HuH-7 (cell line): ENCODE measurements at regions not wholly inside any gene's neighbourhood (a gene's known extent, or its start where the extent isn't known, plus 50 kb on each side); places are given as distances from the start of the nearest gene placed in this dataset.

Experiments used
- DNase-seq: peaks from one replicate; pipeline ENCODE4 v3.0.0; 2011; ENCODE audit warnings: low spot score

DNA sequence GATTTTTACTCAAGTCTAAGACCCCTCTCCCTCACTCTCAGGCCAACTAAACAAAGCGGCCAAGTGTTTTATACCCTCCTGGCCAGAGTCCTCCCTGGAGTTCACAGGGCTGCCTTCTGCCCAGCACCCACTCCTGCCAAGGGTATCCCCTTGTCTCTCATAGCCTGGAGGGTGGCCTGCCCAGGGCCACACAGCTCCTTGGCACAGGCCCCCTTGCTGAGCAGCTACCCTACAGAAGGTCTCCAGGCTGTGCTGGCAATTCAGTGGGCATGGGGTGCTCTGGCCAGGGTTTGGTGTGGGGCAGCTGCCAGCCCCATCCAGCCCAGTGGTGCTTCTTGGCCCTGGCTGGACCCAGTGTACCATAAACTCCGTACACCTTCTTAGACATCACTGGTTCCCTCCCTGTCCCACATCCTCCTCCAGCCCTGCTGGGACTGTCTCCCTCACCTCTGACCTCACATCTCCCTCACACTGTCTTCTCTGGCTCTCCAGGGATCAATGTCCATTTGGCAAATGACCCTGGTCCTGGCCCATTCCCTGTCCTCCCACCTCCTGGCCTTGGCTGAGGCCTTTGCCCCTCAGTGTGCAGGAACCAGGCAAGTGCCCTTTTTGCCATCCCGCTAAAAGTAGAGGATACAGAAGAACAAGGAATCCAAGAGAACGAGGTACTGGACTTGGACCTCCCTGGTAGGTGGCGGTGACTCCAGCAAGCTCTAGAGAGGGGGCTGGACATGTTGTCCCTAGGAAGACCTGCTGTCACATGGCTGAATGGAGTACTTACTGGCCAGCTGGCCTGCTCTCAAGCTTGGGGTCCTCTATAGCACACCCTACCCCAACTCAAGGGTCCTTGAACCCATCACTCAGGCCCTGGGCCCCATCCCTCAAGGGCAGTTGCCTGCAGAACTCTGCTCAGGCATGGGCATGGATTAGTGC, 50.0 kb upstream of the TRPM1 start:
- DNase-seq, result no peak

DNA sequence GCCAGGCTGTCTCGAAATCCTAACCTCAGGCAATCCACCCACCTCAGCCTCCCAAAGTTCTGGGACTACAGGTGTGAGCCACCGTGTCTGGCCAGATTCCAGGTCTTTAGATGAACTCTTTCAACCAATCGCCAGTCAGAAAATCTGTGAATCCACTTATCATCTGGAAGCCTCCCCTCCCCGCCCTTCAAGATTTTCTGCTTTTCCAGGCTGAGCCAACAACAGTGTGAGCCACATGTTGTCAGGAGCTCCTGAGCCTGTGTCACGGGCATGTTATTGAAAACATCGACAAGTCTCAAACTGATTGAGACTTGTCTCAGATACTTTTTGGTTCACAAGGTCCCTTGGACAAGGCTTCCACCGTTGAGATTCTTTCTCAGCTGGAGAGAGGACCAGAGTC, 52.0 kb upstream of the TRPM1 start:
- no peak for DNase-seq

DNA sequence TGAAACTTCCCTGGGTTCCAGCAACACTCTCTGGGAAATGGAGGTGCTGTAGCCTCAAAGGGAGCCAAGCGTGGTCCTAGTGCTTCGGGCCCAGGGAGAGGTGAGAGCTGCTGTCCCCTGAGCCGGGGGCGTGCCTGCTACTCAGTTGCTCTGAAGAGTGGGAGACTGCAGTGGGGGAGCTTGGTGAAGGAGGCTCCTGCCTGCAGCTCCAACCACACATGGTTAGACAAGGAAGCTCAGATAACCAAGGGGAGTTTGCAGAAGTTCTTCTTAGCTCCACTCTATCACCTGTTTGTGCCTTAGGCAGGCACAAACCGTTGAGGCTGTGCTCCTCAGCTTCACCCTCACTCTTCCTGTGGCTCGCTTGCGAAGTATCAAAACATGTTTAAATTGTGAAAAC, 53.6 kb upstream of the TRPM1 start:
- no peak for DNase-seq

DNA sequence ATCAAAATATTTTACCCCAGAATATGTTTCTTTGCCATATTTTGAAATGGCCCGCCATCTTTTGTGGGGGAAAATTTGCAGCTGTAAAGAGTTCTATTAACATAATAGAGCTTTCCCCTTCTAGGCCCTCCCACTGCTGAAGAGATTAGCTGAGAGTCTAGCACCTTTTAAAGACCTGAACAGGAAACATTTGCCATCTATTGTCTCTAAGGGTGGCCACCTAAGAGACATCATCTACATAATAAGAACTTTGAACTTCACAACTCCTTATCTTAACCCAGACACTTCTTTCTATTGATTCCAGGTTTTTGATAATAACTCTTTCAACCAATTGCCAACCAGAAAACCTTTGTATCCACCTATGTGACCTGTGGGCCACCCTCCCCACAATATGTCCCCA, 54.7 kb upstream of the TRPM1 start:
- DNase-seq, result no peak

DNA sequence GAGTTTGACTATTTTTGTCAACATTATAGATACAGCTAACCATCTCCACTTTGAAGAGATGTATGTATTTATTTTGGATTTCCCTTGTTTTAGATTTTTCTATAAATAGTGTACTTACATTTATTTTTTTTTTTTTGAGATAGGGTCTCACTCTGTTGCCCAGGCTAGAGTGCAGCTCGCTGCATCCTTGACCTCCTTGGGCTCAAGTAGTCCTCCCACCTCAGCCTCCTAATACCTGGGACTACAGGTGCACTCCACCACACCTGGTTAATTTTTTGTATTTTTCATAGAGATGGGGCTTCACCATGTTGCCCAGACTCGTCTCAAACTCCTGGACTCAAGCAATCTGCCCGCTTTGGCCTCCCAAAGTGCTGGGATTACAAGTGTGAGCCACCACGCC, 55.3 kb upstream of the TRPM1 start:
- DNase-seq, result no peak

DNA sequence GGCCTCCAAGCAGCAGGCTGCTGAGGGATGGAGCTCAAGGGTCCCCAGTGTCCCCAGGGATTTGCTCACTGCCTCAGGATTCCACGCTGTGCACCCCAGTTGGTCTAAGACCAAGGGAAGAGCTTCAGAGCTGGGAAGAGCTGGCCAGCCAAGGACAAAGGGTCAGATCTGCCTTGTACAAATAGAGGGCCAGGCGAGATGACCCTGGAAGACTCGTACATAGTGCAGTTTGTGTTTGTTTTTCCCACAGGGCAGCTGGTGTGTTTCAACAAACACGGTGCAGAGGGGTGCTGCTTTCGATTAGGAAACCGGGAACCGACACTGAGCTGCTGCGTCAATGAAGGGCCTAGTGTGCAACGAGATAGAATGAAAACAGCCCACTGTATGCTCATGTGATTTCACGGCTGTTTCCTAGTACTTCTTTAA, 56.1 kb upstream of the TRPM1 start:
- DNase-seq, result peak; percentile 78

DNA sequence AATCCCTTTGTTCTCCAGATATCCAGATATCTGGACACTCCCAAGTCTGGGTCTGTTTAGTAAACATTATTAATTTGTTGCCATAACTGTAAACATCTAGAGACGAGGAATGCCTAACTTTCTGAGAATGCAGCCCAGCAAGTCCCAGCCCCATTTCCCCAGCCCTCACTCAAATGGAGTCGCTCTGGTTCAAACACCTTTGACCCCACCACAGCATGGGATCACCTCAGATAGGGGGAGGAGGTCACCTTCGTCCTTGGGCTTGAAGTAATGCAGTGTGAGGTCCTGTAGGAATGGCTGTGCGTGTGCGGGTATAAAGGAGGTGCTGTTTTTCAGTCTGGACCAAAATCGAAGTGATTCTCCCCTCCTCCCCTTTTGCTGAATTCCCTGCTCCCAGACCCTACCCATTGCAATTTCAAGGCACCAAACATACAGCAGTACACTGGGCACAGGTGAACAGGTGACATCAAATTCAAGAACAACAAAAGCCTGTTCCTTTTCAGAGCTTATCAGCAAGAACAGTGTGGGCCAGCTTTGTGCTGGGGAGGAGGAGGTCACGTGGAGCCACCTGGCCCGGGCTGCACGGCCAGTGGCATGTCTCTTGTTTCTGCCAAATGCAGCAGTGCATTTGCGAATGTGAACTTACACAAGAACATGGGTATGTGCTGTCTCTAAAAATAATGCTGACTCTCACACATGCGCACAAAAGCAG, 57.5 kb upstream of the TRPM1 start:
- DNase-seq, result no peak

DNA sequence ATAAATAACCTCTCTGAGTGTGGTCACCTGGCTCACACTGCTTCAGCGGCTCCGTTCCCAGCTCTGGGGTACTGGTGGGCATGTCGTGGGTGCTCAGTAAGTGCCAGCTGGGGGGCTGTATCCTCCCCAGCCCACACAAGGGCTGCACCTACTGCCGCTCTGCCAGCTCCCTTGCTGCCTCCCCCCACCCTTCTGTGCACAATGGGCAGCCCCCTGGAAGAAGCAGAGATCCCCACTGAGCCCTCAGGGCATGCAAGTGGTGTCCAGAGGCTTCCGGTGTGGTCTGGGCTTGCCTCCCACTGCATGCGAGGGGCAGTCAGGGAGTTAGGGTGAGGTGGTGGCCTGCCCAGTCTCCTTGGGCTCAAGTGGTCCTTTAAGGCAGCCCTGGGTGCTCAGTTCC, 58.3 kb upstream of the TRPM1 start:
- no peak for DNase-seq

DNA sequence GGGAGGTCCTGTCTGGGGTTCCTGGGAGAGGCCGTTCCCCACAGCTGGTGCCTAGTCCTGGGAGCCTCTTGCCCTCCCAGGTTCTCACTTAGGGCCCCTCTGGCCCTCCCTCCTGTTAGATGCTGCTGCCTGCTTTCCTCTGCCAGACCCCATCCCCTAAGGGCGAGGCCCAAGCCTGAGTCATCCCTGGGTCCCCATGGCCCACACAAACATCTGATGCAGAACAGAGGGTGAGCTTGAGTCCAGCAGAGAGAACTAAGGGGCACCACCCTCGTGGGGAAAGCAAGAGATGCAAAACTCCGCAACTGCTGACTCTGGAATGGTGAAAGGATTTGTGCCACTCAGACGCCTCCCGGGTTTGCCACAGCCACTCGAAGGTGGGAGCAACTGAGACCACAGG, 58.8 kb upstream of the TRPM1 start:
- no peak for DNase-seq

DNA sequence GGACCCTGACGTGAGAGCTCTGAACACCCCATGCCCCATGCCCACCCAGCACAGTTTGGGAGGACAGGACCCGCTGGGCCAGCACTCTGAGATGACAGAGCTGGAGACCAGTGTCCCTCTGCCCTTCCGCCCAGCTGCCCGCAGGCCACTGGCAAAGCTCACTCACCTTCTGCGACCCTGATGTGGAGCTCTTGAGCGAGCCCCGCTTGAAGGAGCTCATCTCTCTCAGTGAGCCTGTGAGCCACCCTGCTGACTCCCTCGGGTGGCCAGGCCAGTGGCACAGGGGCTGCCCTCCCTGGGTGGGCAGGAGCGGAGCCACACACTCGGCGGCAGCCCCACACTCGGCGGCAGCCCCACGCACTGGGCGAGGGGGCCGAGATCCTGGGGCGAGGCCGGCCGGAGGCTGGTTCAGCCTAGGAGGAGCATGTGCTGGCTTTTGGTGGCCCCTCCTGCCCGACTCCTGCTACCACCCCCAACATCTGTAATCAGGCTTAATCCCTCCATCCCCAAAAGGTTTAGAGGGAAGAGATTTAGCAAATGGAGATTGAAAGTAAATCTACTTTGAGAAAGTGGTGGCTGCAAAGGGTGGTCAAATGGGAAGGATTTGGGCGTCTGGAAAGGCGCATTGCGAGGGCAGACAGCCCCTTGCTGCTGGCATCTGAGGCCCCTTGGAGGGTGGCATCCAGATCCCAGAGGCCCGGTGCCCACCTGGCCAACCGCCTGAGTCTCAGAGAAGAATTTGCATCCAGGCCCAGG, 59.4 kb upstream of the TRPM1 start:
- DNase-seq, result no peak

DNA sequence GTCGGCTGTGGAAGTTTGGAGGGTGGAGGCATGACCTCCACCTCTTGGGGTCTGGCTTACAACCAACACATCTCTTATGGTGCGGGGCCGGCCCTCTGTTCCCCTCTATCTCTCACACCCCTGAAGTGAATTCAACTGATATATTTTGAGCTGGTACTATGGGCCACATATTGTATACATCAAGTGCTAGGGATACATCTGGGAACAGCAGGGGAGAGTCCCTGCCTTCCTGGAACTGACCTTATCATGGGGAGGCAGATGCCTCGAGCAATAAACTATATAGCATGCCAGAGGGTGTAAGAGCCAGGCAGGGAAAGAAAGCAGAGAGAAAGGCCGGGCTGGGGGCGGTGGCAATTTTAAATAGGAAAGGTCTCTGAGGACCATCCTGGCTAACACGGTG, 60.4 kb upstream of the TRPM1 start:
- no peak for DNase-seq

DNA sequence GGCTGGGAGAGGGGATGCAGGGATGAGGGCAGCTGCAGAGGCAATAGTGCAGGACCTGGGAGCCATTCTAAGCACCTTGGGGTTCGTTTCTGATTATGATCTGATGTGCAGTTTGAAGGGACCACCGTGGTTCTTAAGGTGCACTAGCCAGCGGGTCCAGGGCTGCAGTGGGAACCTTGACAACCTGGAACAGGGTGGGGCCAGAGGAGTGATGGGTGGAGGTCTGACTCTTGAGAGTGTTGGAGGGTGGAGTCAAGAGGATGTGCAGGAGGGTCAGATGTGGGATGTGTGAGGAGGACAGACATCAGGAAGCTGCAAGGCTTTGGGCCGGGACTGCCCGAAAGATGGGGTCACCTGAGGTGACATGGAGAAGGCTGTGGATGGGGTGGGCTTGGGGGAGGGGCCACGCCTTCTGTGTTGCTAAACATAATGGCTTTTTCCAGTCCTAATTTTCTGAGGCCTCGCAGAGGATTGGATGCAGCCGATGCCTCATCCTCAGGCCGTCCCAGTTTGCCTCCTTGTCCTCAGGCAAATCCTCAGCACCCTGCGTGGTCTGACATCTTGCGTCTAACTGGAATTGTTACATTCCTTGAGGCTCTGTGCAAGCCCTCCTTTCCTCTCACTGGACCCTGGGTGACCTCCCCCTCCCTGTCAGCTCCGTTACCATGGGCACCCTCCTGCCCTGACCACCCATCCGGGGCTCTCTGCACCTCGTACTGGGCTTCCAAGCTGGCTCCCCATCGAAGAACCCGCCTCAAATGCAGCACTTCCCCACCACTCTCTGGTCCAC, 61.4 kb upstream of the TRPM1 start:
- no peak for DNase-seq

DNA sequence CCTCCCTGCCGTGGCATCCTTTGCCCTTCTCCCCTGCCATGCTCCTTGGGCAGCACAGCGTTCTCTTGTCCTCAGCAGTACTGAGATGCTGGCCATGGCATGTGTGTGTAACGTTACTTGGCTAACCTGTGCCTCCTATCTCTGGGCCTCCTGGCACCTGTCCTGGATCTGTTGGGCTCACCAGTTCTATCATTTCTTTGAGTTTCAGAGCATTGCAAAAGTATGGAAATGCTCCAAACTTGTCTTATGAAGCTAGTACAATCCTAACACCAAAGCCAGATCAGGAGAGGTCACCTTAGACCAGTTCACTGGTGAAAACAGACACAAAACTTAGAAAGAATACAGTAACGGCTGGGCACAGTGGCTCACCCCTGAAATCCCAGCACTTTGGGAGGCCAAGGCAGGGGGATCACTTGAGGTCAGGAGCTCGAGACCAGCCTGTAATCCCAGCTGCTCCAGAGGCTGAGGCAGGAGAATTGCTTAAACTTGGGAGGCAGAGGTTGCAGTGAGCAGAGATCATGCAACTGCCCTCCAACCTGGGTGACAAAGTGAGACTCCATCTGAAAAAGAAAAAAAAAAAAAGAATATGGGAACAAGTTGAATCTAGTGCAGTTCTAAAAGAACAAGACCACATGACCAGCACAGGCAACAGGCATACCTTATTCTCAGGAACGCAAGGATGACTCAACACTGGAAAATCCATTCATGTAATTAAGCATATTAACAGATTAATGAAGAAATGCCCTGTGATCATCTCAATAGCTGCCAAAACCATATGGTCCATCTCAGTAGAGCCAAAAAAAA, 62.4 kb upstream of the TRPM1 start:
- DNase-seq, result no peak

DNA sequence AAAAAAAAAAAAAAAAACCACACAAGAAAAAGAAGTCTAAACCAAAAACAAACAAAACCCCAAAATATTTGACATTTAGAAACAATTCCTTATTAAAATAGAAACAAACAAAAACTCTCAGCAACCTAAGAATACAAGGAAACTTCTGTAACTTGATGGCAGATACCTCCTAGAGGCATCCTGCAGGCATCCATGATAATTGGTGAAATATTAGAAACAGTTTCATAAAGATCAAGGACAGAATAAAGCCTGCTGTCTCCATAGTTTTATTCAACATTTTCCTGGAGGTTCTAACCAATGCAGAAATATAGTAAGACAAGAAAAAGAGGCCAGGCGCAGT, 63.0 kb upstream of the TRPM1 start:
- DNase-seq, result no peak

DNA sequence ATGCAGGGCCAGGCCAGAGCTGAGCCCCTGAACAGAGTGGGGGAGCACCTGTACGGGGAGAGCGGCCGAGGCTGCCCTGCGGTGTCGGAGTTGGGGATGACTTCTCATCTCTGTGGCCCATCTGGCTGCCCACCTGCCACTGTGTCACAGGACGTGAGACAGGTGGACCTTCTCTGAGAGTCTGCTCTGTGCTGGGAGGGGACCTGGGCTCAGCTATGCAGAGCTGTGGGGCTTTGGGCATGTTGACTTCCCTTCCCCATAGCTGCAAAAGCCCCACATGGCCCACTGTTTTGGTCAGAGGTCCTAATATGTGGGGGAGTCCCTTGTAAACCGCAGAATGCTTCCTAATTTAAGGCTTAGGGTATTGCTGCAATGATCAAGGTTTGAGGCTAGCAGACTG, 68.0 kb upstream of the TRPM1 start:
- DNase-seq, result no peak

DNA sequence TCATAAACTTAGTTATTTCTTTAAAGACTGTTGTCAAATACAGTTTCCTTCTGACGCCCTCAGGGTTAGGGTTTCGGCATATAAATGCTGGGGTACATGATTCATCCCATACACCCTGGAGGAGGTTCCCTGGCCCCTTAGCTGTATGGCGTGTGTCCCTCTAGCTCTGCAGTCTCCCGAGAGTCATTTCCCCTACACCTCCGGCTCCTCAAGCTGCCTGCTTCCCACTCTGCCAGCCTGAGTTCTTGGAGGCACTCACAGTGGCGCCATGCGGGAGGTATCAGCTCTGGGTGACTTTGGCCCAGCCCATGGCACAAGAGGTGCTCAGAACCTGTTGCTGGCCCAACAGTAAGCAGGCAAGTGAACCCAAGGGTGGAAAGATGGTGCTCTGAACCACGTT, 70.2 kb upstream of the TRPM1 start:
- DNase-seq, result no peak

DNA sequence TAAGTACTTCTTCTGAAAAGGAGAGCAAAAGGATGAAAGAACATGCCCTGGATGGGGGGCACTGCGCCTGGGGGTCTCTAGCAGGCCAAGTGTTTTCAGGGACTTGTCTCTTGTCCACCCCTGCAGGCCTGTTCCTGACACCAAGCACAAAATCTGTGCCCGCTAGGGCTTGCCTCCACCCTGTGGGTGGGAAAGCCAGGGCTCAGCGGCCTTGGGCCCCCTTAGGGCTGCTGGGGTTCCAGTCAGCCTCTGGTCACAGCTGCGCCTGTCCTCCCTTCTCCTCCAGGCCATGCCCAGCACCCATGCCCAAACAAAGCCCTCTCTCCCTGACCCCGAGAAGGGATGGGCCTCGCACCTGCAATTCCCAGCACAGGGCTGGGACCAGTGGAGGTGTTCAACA, 71.1 kb upstream of the TRPM1 start:
- no peak for DNase-seq

DNA sequence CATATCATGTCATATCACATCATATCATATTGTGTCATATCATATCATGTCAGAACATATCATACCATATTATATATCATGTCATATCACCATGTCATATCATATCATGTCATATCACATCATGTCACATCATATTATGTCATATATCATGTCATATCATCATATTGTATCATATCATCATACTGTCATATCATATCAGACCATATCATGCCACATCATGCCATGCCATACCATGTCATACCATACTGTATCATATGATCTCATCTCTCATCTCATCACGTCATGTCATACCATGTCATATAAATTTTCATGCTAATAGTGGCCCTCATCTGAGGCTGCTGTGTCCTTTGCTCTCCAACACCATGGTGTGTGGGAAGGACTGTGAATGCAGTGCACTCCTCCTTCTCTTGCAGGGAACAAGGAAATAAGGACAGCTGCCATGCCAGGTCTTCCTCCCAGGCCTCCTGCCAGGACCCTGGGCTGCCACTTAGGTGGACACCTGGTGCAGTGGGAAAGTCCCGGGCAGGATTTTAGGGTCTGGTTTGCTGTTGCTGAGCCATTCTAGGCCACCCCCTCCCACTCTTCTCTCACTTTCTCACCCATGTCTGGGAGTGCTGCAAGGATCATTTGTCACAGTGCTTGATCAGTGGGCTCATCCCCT, 72.4 kb upstream of the TRPM1 start:
- no peak for DNase-seq

DNA sequence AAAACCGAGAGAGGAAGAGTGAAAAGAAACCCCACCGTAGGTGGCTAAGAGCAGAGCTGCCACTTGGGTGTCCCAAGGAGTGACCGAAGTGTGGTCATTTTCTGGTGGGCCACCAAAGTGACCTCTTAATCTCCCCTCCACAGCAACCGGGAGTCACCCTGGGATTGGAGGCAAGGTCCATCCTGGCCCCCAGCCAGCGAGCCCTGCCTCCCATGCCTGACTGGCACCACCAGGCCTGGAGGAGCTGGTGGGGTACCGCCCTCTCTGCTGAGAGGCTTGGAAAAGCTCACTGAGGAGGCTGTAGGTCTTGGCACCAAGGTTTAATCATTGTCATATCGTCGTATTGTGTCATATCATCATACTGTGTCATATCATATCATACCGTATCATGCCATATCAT, 74.0 kb upstream of the TRPM1 start:
- DNase-seq, result no peak

DNA sequence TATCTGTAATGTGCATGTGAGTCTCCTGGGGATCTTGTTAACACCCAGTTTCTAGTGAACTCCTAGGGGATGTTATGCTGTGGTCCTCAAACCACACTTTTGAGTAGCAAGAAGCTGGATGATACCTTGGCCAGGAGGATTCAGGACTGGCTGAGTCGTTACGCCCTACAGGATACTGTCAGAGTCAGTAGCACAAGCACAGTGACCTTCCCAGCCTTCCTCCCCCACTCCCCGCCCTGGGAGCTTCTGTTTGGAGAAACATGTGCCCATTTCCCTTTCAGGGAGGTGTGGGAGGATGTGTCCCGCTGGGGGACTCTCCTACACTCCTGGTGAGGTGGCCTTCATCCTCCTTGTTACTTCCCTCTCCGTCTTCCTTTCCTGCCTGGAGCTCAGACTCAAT, 76.4 kb upstream of the TRPM1 start:
- no peak for DNase-seq

DNA sequence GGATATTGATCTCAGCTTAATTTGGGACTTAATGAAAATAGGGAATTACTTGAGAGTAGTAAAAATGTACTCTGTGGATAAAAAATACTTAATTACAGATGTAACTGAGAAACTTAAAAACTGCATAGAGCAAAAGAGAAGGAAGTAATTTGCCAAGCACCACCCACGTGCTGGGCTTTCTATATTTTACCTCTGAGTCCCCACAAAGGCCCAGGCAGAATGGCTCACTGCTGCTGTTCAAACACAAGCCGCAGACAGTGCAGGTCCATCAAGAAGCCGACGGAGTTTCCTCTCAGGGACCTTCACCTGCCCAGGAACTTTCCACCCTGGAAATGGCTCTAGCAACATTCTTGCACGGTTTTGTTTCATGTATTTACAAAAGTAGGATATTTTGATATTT, 77.2 kb upstream of the TRPM1 start:
- no peak for DNase-seq
